Prostate gland (tissue), 2 donors: ENCODE measurements at regions not wholly inside any gene's neighbourhood (a gene's known extent, or its start where the extent isn't known, plus 50 kb on each side); places are given as distances from the start of the nearest gene placed in this dataset.

ENCODE experiments used
- CTCF ChIP-seq, 4 experiments: fragments of 200-600 bp in 2 of 4; fragments of 450-650 bp in 2 of 4; sonication (generic) in 2 of 4; IDR thresholded peaks; 1 replicate in 3 of 4; 2 replicates in 1 of 4; pipeline ENCODE4 v1.5.1; 2016 to 2019; ENCODE audit warnings: antibody characterized with exemption in 4 of 4, mild to moderate bottlenecking in 2 of 4, moderate library complexity in 2 of 4
- POLR2A ChIP-seq: fragments of 450-650 bp; IDR thresholded peaks from one replicate; pipeline ENCODE4 v1.6.1; 2016; ENCODE audit warnings: antibody characterized with exemption, mild to moderate bottlenecking

GRCh38 chr6:14440940-14441781 lies 323.6 kb downstream of the CD83 start:
- TF ChIP-seq CTCF (IDR thresholded peaks at IDR 0.05), result no peak
- no peak for TF ChIP-seq POLR2A
